ENCODE measurements at regions not wholly inside any gene's neighbourhood (a gene's known extent, or its start where the extent isn't known, plus 50 kb on each side); places are given as distances from the start of the nearest gene placed in this dataset.

DNA sequence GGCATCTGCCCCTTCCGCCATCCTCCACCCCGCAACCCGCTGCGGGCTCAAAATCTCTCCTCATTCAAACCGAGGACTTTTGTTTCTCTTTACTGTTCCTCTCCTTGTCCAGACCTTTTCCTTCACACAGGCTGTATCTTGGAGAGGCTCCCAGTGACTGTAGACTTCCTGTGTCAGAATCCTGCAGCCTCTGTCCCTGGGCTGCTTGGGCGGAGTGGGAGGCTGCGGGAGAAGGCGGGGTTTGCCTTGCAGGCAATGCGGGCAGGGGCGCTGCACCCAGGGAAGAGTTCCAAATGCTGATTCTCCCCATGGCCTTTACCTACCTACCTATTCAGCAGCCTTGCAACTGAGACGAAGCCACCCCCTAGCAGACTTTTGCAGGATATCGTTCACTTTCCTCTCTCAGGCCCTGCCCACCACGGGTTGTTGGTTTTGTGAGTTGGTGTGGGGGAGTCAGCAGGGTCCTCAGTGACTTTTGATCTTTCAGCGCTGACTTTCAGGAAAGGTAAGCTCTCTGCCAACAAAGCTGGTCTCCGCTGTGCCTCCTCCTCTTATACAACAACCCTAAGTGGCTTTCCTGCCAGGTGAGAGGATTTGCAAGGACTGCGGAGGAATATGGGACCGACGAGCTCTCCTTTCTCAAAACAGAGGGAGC is 79.0 kb upstream of the KCNA1 start:
- TF ChIP-seq EZH2 (IDR thresholded peaks at IDR 0.05; ENCODE audit: borderline replicate concordance, low read depth, low read length, severe bottlenecking) (no peak), GATA2 (IDR thresholded peaks at IDR 0.05; ENCODE audit: insufficient read depth, insufficient read length, low read depth, low read length) (no peak)
- no peaks in the 10 kb centered on the region for H3K9me3 ChIP-seq (replicated peaks; ENCODE audit: control insufficient read depth, insufficient read depth, low read length)
- no peak overlapping the region for H3K4me2 ChIP-seq (ENCODE audit: insufficient read depth, low read length)
- no peak overlapping the region for H3K27ac ChIP-seq (ENCODE audit: insufficient read depth, low read depth, low read length)
- no peaks in the 10 kb centered on the region for H3K9me1 ChIP-seq (replicated peaks; ENCODE audit: control insufficient read depth, extremely low read depth, insufficient read depth, low read length)
- CTCF ChIA-PET = interaction anchor here (1.6 to 2.2 kb wide), 2 partner anchors 18 to 25 kb away, joined by 6 to 7 read pairs; no protein-coding TSS in a partner anchor
- POLR2A ChIA-PET = no interaction called here
- no peak overlapping the region for H2AFZ ChIP-seq (ENCODE audit: low read depth, low read length)
- intact Hi-C loops (cut with micrococcal nuclease) = no loop called here
- FAIRE-seq = no peak
- H3K4me3 ChIP-seq (replicated peaks in 1 of 3; ENCODE audit: insufficient read depth in 1 of 3, low read depth in 1 of 3, low read length in 3 of 3) = no peak overlapping the region
- no peak for DNase-seq (ENCODE audit: low read depth, low spot score)
- no TSS peak for BruUV-seq (replicated peaks)
- no peaks in the 10 kb centered on the region for H3K36me3 ChIP-seq (ENCODE audit: control insufficient read depth in 2 of 2, extremely low read depth in 1 of 2, insufficient read depth in 2 of 2, low read length in 2 of 2)
- H3K4me1 ChIP-seq (ENCODE audit: control insufficient read depth, extremely low read depth, insufficient read depth, low read length) = peaks cover 3% of the 10 kb centered on the region
- peaks cover 0 to 3% of the 10 kb centered on the region in 2 experiments for H3K27me3 ChIP-seq (ENCODE audit: control insufficient read depth in 2 of 2, insufficient read depth in 2 of 2, low read length in 2 of 2)
- no peaks in the 10 kb centered on the region for H3K79me2 ChIP-seq (ENCODE audit: control insufficient read depth, insufficient read depth, low read length)
- H3K9ac ChIP-seq (replicated peaks; ENCODE audit: extremely low read depth, insufficient read depth, low read length) = no peak overlapping the region
- H4K20me1 ChIP-seq (replicated peaks; ENCODE audit: control insufficient read depth, extremely low read depth, insufficient read depth, low read length) = no peaks in the 10 kb centered on the region
- dilution Hi-C loops (cut with MboI; ENCODE audit: extremely low pct_ligation_motif_present, low sequenced_read_pairs) = no loop called here

DNA sequence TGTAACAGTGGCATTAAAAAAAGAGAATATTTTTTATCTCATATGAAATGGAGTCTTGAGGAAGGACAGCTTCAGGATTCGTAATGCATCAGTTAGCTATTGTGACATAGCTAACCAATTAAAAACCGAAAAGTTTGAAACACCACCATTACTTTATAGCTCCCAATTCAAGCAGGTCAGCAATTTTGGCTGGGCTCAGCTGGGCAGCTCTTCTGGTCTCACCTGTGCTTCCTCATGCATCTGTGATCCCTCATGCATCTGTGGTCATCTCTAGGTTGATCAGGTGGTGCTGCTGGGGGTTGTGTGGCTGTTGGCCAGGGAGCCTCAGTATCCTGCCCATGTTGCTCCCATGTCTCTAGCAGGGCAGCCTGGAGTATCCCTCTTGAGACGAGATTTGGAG is 76.7 kb upstream of the KCNA1 start:
- Histone ChIP-seq H3K4me3 (replicated peaks in 1 of 3; ENCODE audit: insufficient read depth in 1 of 3, low read depth in 1 of 3, low read length in 3 of 3) (no peak overlapping the region), H3K4me2 (ENCODE audit: insufficient read depth, low read length) (no peak overlapping the region), H3K9me1 (replicated peaks; ENCODE audit: control insufficient read depth, extremely low read depth, insufficient read depth, low read length) (no peaks in the 10 kb centered on the region), H3K4me1 (ENCODE audit: control insufficient read depth, extremely low read depth, insufficient read depth, low read length) (no peaks in the 10 kb centered on the region), H4K20me1 (replicated peaks; ENCODE audit: control insufficient read depth, extremely low read depth, insufficient read depth, low read length) (no peaks in the 10 kb centered on the region), H3K27me3 (ENCODE audit: control insufficient read depth in 2 of 2, insufficient read depth in 2 of 2, low read length in 2 of 2) (peaks cover 0 to 3% of the 10 kb centered on the region in 2 experiments), H2AFZ (ENCODE audit: low read depth, low read length) (no peak overlapping the region), H3K9ac (replicated peaks; ENCODE audit: extremely low read depth, insufficient read depth, low read length) (no peak overlapping the region), H3K9me3 (replicated peaks; ENCODE audit: control insufficient read depth, insufficient read depth, low read length) (no peaks in the 10 kb centered on the region), H3K79me2 (ENCODE audit: control insufficient read depth, insufficient read depth, low read length) (no peaks in the 10 kb centered on the region), H3K36me3 (ENCODE audit: control insufficient read depth in 2 of 2, extremely low read depth in 1 of 2, insufficient read depth in 2 of 2, low read length in 2 of 2) (no peaks in the 10 kb centered on the region), H3K27ac (ENCODE audit: insufficient read depth, low read depth, low read length) (no peak overlapping the region)
- intact Hi-C loops (cut with micrococcal nuclease) = no loop called here
- DNase-seq (ENCODE audit: low read depth, low spot score) (no peak), FAIRE-seq (no peak)
- no TSS peak for BruUV-seq (replicated peaks)
- no peak for TF ChIP-seq EZH2 (IDR thresholded peaks at IDR 0.05; ENCODE audit: borderline replicate concordance, low read depth, low read length, severe bottlenecking)
- no peak for TF ChIP-seq POLR2A (IDR thresholded peaks at IDR 0.05; ENCODE audit: low read depth, low read length)
- TF ChIP-seq GATA2 (IDR thresholded peaks at IDR 0.05; ENCODE audit: insufficient read depth, insufficient read length, low read depth, low read length) = no peak
- TF ChIP-seq, protein P1, sequence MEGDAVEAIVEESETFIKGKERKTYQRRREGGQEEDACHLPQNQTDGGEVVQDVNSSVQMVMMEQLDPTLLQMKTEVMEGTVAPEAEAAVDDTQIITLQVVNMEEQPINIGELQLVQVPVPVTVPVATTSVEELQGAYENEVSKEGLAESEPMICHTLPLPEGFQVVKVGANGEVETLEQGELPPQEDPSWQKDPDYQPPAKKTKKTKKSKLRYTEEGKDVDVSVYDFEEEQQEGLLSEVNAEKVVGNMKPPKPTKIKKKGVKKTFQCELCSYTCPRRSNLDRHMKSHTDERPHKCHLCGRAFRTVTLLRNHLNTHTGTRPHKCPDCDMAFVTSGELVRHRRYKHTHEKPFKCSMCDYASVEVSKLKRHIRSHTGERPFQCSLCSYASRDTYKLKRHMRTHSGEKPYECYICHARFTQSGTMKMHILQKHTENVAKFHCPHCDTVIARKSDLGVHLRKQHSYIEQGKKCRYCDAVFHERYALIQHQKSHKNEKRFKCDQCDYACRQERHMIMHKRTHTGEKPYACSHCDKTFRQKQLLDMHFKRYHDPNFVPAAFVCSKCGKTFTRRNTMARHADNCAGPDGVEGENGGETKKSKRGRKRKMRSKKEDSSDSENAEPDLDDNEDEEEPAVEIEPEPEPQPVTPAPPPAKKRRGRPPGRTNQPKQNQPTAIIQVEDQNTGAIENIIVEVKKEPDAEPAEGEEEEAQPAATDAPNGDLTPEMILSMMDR (IDR thresholded peaks at IDR 0.05; ENCODE audit: extremely low read depth in 1 of 2, insufficient read depth in 1 of 2, low read depth in 1 of 2, low read length in 2 of 2) = no peak
- TF ChIP-seq FOS (IDR thresholded peaks at IDR 0.05; ENCODE audit: borderline replicate concordance, insufficient read depth, low read length) = no peak
- TF ChIP-seq JUN (IDR thresholded peaks at IDR 0.05; ENCODE audit: borderline replicate concordance, insufficient read depth, insufficient read length, low read depth) = no peak
- no peak for TF ChIP-seq POLR2AphosphoS5 (IDR thresholded peaks at IDR 0.05; ENCODE audit: insufficient read depth, low read depth, low read length)
- TF ChIP-seq MYC (IDR thresholded peaks at IDR 0.05; ENCODE audit: low read depth, low read length) = no peak
- ChIA-PET POLR2A (no interaction called here), CTCF (no interaction called here)
- dilution Hi-C loops (cut with MboI; ENCODE audit: extremely low pct_ligation_motif_present, low sequenced_read_pairs) = no loop called here

All from endothelial cell of umbilical vein (primary cell).